A204.1 (cell line): ENCODE measurements at regions not wholly inside any gene's neighbourhood (a gene's known extent, or its start where the extent isn't known, plus 50 kb on each side); places are given as distances from the start of the nearest gene placed in this dataset.
A peak's percentile ranks its signal among the peaks of the same experiment; 100 is the strongest.

ENCODE experiments used
- FAIRE-seq: peaks from 2 replicates; lab custom pipeline; 2012; peaks lifted over from hg19 to GRCh38; lab: Jason Lieb, UNC

- FAIRE-seq = no peak
These were observed 292.3 kb downstream of the ZNF621 start for GRCh38 chr3:40817017-40817416.

DNA sequence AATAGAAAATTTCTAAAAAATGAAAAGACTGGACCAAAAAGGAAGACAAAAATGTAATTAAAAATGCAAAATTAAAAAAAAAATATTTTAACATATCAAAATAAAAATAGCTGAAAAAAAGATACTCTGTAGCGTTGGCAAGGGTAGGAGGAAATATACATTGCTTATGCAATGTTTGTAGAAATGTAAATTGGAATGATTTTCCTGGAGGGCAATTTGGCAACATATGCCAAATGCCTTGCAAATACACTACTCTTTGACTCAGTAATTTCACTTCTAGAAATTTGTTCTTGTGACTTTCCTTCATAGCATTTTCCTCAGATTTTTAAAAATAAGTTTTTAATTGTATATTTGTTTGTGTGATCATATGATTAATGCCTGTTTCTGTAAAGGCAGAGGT lies 296.6 kb downstream of the ZNF621 start:
- FAIRE-seq = peak; percentile 16

DNA sequence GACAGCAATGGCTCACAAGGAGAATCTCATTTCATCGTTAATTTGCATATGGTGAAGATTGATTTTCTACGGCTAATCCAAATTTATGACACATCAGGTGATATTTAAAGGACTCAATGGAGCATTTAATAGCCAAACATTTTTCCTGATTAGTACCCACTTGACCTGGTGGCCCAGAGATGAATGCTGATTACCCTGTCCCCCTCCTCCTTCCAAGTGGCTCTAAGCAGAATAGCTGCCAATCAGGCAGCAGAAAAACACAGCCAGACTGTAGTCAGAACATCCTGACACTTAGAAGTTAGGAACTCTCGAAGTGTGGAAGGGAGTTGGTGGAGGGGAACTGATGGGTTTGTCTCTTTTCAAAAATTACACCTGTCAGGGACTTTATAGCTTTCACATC lies 302.5 kb downstream of the ZNF621 start:
- no peak for FAIRE-seq

GRCh38 chr3:40827942-40828688 lies 303.4 kb downstream of the ZNF621 start:
- FAIRE-seq = no peak

GRCh38 chr3:40828741-40829415 lies 304.1 kb downstream of the ZNF621 start:
- FAIRE-seq = no peak

DNA sequence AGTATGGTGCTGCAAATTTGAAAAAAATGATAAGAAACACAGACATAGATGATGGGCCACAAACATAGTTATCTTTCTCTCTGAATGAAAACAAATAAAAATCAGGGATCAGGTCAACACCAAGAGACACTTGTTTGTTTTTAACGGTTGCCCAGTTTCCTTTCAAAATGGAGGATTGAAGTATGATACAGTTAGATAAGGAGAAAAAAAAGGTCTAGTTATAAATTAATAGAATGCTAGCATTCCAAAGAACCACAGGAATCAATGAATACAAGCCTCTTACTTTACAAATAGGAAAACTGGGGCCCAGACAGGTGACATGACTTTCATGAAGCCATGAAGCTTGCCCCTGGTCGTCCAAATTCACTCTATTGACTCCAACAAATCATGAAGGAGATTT lies 305.1 kb downstream of the ZNF621 start:
- FAIRE-seq = no peak

GRCh38 chr3:40837300-40837699 lies 312.5 kb downstream of the ZNF621 start:
- FAIRE-seq = no peak

- FAIRE-seq = no peak
These were observed 316.4 kb downstream of the ZNF621 start for GRCh38 chr3:40841131-40841530.

- FAIRE-seq = no peak
These were observed 316.9 kb downstream of the ZNF621 start for GRCh38 chr3:40841570-40842109.

- FAIRE-seq = no peak
These were observed 318.0 kb downstream of the ZNF621 start for GRCh38 chr3:40842714-40843113.

- FAIRE-seq = no peak
These were observed 318.5 kb downstream of the ZNF621 start for GRCh38 chr3:40843208-40843624.

GRCh38 chr3:40843851-40844548 lies 319.2 kb downstream of the ZNF621 start:
- FAIRE-seq = no peak

DNA sequence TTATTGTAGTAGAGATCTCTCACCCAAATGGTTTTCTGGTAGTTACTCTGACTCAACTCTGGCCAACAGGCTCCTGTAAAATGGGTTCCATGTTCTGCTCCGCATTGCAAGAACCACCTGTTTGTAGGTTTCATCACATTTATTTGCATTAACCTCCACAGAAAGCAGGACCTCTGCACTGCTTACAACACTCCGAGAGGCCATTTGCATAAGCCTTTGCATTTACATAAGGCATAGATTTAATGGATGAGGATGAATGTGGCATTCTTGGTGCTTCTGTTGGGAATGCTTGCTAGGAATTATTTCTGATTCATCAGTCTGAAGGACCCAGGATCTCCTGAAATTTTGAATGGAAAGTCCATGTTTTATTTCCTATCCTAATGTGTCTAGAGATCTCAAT lies 320.1 kb downstream of the ZNF621 start:
- no peak for FAIRE-seq

GRCh38 chr3:40845447-40845846 lies 320.7 kb downstream of the ZNF621 start:
- FAIRE-seq = no peak

GRCh38 chr3:40845916-40846315 lies 321.2 kb downstream of the ZNF621 start:
- FAIRE-seq = no peak

GRCh38 chr3:40846451-40846850 lies 321.7 kb downstream of the ZNF621 start:
- no peak for FAIRE-seq

DNA sequence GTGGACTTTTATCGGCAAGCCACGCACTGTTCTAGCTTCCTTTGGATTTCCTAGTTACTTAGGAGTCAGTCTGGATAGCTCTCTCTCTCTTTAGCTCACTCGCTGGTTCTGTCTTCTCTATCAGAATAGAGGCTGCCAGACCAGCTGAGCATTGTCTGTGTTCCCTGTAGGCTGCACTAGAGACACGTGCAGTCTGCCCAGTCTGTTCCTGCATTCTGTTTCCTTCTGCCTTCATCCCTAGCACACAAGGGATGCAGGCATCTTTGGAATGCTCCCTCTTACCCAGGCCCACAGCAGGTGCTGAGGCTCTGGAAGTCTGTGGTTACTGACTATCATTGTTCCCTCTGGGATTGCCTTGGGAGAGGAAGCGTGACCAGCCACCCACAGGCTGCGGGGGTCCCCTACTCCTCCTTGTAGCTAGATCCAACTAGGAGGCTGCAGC lies 322.8 kb downstream of the ZNF621 start:
- FAIRE-seq = no peak

DNA sequence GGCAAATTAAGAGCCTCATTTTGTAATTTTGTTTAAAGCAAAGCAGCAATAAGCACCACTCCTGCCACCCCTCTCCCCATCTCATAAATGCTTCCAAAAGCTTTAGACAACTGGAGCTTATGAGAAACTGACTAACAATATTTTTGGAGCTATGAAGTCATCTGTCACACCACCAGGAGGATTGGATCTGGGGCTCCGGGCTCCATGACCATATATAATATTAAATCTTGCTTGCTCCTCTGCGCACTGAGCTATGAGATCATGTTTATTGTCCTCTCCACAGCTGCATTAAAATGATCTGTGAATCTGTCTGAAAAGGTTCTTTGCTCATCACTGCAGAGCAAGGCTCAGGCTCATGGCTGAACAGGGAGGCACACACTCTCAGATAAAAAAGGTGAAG lies 323.7 kb downstream of the ZNF621 start:
- no peak for FAIRE-seq

- FAIRE-seq = no peak
These were observed 326.1 kb downstream of the ZNF621 start for GRCh38 chr3:40850861-40851260.

DNA sequence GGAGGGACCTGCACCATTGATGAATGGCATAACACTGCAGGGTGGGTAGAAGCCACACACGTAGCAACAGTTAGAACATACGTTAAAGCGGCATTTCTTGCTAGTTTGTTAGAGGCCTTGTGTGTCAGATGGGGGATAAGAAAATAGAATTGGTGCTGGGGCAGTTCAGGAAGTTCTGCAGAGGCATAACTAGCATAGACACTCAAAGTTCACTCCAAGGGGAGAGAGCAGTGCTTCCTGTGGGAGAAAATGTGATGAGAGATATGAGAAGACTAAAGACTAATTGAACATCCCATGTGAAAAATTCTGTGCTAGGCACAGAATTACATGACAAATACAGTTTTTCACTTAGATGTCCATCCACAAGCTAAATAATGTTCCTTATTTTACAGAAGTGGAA lies 327.1 kb downstream of the ZNF621 start:
- no peak for FAIRE-seq

DNA sequence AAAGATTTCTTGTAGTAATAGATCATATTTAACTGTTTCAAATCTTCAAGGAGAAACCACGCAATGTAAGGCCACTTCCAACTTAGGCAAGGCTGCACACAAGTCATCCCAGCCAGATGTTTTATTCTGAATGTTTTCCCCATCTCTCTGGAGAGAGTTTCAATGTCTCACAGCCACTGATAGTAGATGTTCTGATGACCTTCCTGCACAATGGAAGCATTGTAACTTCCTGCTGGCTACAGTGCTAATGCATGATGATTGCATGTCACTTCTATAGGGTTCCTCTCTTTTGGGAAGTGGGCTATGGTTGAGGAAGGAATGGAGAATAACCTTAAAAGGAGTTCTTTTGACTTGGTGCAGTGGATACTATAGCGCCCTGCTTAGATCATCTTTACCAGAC lies 328.0 kb downstream of the ZNF621 start:
- no peak for FAIRE-seq

- no peak for FAIRE-seq
These were observed 328.7 kb downstream of the ZNF621 start for GRCh38 chr3:40853474-40853873.

- no peak for FAIRE-seq
These were observed 331.1 kb downstream of the ZNF621 start for GRCh38 chr3:40855871-40856270.
